HepG2 (cell line): ENCODE measurements at regions not wholly inside any gene's neighbourhood (a gene's known extent, or its start where the extent isn't known, plus 50 kb on each side); places are given as distances from the start of the nearest gene placed in this dataset.
A peak's percentile ranks its signal among the peaks of the same experiment; 100 is the strongest.

ENCODE experiments used
- BHLHE40 ChIP-seq: IDR thresholded peaks from 2 replicates; pipeline ENCODE4 v1.6.1; 2011; ENCODE audit warnings: low read length, improper control_type of control experiment
- ISL2 ChIP-seq: sonication (generic); formaldehyde crosslinking; IDR thresholded peaks from 2 replicates; pipeline ENCODE4 v1.5.0; 2020; ENCODE audit warnings: missing genetic modification reagents
- KLF12 ChIP-seq: sonication (generic); formaldehyde crosslinking; IDR thresholded peaks from 2 replicates; pipeline ENCODE4 v1.4.0; 2020; ENCODE audit warnings: missing genetic modification reagents, borderline replicate concordance
- MAX ChIP-seq: IDR thresholded peaks from 2 replicates; pipeline ENCODE4 v1.6.1; 2012; ENCODE audit warnings: inconsistent platforms
- NFATC3 ChIP-seq: sonication (generic); formaldehyde crosslinking; IDR thresholded peaks from 2 replicates; pipeline ENCODE4 v1.5.1; 2020; ENCODE audit warnings: mild to moderate bottlenecking, missing genetic modification reagents
- POLR2AphosphoS5 ChIP-seq: IDR thresholded peaks from 2 replicates; pipeline ENCODE4 v1.6.1; 2012; ENCODE audit warnings: low read depth, low read length
- SMYD3 ChIP-seq: sonication (generic); formaldehyde crosslinking; IDR thresholded peaks from 2 replicates; pipeline ENCODE4 v1.8.1; 2023; ENCODE audit warnings: mild to moderate bottlenecking, missing genetic modification reagents
- ZMAT3 ChIP-seq: sonication (generic); formaldehyde crosslinking; conservative IDR thresholded peaks from 2 replicates; pipeline ENCODE4 v1.7.0; 2021; ENCODE audit warnings: missing genetic modification reagents
- ZNF441 ChIP-seq: sonication (generic); formaldehyde crosslinking; IDR thresholded peaks from 2 replicates; pipeline ENCODE4 v1.7.0; 2021; ENCODE audit warnings: missing genetic modification reagents, borderline replicate concordance
- ZNF446 ChIP-seq: sonication (generic); formaldehyde crosslinking; IDR thresholded peaks from 2 replicates; pipeline ENCODE4 v1.5.0; 2020; ENCODE audit warnings: mild to moderate bottlenecking, missing genetic modification reagents
- ZNF512 ChIP-seq: sonication (generic); formaldehyde crosslinking; IDR thresholded peaks from 2 replicates; pipeline ENCODE4 v1.4.0; 2020; ENCODE audit warnings: mild to moderate bottlenecking, missing genetic modification reagents
- ZNF883 ChIP-seq: sonication (generic); formaldehyde crosslinking; IDR thresholded peaks from 2 replicates; pipeline ENCODE4 v1.5.1; 2020; ENCODE audit warnings: mild to moderate bottlenecking, missing genetic modification reagents; ENCODE audit errors: not compliant biosample characterization
- TF ChIP-seq, protein P1 (sequence below): sonication (generic); formaldehyde crosslinking; IDR thresholded peaks from 2 replicates; pipeline ENCODE4 v1.5.0; 2020; ENCODE audit warnings: mild to moderate bottlenecking, missing genetic modification reagents
- TF ChIP-seq, protein P2 (sequence below): IDR thresholded peaks from 2 replicates; pipeline ENCODE4 v1.6.1; 2016; ENCODE audit warnings: low read depth, control low read depth
- TF ChIP-seq, protein P3 (sequence below): sonication (generic); formaldehyde crosslinking; IDR thresholded peaks from 2 replicates; pipeline ENCODE4 v1.4.0; 2020; ENCODE audit warnings: missing genetic modification reagents

DNA sequence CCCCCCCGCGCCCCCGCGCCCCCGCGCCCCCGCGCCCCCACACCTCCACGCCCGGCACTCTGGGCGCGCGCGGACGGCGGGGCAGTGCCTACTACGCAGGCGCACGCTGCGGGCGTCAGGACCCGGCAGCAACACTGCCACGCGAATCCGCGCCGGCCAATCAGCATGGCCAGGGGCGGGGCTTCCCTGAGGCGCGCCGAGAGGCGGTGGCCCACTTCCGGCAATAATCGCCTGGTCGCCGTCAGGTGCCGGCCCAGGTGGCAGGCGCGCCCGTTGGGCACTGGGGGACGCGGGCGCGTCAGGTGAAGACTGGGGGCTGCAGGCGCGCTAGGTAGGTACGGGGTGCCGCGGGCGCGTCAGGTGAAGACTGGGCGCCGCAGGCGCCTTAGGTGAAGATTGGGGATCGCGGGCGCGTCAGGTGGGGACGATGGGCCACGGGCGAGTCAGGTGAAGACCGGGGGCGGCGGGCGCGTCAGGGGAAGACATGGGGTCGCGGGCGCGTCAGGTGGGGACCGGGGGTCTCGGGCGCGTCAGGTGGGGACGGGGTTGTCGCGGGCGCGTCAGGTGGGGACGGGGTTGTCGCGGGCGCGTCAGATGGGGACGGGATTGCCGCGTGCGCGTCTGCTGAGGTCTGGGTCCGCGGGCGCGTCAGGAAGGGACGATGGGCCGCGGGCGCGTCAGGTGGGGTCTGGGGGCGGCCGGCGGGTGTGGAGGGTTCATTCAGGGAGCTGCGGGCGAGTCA, 219.1 kb downstream of the RTP5 start (continued):
- TF ChIP-seq, protein P1, sequence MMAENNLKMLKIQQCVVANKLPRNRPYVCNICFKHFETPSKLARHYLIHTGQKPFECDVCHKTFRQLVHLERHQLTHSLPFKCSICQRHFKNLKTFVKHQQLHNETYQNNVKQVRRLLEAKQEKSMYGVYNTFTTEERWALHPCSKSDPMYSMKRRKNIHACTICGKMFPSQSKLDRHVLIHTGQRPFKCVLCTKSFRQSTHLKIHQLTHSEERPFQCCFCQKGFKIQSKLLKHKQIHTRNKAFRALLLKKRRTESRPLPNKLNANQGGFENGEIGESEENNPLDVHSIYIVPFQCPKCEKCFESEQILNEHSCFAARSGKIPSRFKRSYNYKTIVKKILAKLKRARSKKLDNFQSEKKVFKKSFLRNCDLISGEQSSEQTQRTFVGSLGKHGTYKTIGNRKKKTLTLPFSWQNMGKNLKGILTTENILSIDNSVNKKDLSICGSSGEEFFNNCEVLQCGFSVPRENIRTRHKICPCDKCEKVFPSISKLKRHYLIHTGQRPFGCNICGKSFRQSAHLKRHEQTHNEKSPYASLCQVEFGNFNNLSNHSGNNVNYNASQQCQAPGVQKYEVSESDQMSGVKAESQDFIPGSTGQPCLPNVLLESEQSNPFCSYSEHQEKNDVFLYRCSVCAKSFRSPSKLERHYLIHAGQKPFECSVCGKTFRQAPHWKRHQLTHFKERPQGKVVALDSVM (CRISPR knock-in tag): no peak
- TF ChIP-seq ZNF512 (CRISPR knock-in tag) (no peak), KLF12 (CRISPR knock-in tag) (0 out of 2 replicates have a peak, but pooled peaks have one; percentile 27), POLR2AphosphoS5 (peak; percentile 49; the same call in 1 of the 2 replicates), NFATC3 (peak; percentile 83; the same call in 1 of the 2 replicates), ZNF441 (CRISPR knock-in tag) (peak; percentile 68; the same call in 1 of the 2 replicates), ZMAT3 (CRISPR knock-in tag) (0 out of 2 replicates have a peak, but pooled peaks have one; percentile 45), BHLHE40 (peak; percentile 42; the same call in 1 of the 2 replicates), ZNF883 (CRISPR knock-in tag) (peak; percentile 95), ISL2 (CRISPR knock-in tag) (0 out of 2 replicates have a peak, but pooled peaks have one; percentile 20), MAX (peak; percentile 84), SMYD3 (CRISPR knock-in tag) (no peak), ZNF446 (CRISPR knock-in tag) (peak; percentile 88; the same call in 1 of the 2 replicates)
- TF ChIP-seq, protein P2, sequence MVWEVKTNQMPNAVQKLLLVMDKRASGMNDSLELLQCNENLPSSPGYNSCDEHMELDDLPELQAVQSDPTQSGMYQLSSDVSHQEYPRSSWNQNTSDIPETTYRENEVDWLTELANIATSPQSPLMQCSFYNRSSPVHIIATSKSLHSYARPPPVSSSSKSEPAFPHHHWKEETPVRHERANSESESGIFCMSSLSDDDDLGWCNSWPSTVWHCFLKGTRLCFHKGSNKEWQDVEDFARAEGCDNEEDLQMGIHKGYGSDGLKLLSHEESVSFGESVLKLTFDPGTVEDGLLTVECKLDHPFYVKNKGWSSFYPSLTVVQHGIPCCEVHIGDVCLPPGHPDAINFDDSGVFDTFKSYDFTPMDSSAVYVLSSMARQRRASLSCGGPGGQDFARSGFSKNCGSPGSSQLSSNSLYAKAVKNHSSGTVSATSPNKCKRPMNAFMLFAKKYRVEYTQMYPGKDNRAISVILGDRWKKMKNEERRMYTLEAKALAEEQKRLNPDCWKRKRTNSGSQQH (CRISPR knock-in tag): peak; percentile 41; the same call in 1 of the 2 replicates
- TF ChIP-seq, protein P3, sequence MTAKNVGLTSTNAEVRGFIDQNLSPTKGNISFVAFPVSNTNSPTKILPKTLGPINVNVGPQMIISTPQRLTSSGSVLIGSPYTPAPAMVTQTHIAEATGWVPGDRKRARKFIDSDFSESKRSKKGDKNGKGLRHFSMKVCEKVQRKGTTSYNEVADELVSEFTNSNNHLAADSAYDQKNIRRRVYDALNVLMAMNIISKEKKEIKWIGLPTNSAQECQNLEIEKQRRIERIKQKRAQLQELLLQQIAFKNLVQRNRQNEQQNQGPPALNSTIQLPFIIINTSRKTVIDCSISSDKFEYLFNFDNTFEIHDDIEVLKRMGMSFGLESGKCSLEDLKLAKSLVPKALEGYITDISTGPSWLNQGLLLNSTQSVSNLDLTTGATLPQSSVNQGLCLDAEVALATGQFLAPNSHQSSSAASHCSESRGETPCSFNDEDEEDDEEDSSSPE (CRISPR knock-in tag): peak; percentile 86
